HFF-Myc (cell line): ENCODE measurements at regions not wholly inside any gene's neighbourhood (a gene's known extent, or its start where the extent isn't known, plus 50 kb on each side); places are given as distances from the start of the nearest gene placed in this dataset.

Experiments
- DNase-seq: peaks from one replicate; pipeline ENCODE4 v3.0.0-alpha.2; 2011; ENCODE audit warnings: low read depth; ENCODE audit errors: extremely low read depth
- H3K4me3 ChIP-seq: replicated peaks from 2 replicates; pipeline ENCODE4 v1.5.1; 2011; ENCODE audit warnings: low read depth, mild to moderate bottlenecking, control low read depth, low read length
- TF ChIP-seq, protein P1 (sequence below): IDR thresholded peaks from 2 replicates; pipeline ENCODE4 v1.5.1; 2012; ENCODE audit warnings: mild to moderate bottlenecking, low read depth, low read length, control low read depth; ENCODE audit errors: missing control alignments

DNA sequence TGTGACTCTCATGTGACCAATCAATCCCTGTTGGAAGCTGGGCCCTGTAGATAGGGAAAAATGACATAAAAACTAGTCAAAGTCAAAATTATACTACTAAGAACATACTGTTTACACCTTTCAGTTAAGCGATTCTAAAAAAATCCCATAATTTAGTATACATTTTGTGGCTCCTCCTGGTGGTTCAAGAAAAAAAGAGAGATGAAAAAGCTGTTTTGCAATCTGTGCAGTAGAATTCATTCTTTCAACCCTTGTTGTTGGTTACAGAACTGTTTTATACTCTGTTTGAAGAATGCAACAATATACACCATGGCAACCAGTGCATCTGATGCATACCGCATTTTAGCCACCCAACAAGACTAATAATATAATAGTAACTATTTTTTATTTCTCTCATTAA, 66.8 kb upstream of the ANK2 start:
- no peak overlapping the region for H3K4me3 ChIP-seq
- no peak for DNase-seq
- TF ChIP-seq, protein P1, sequence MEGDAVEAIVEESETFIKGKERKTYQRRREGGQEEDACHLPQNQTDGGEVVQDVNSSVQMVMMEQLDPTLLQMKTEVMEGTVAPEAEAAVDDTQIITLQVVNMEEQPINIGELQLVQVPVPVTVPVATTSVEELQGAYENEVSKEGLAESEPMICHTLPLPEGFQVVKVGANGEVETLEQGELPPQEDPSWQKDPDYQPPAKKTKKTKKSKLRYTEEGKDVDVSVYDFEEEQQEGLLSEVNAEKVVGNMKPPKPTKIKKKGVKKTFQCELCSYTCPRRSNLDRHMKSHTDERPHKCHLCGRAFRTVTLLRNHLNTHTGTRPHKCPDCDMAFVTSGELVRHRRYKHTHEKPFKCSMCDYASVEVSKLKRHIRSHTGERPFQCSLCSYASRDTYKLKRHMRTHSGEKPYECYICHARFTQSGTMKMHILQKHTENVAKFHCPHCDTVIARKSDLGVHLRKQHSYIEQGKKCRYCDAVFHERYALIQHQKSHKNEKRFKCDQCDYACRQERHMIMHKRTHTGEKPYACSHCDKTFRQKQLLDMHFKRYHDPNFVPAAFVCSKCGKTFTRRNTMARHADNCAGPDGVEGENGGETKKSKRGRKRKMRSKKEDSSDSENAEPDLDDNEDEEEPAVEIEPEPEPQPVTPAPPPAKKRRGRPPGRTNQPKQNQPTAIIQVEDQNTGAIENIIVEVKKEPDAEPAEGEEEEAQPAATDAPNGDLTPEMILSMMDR = peak; percentile 2

DNA sequence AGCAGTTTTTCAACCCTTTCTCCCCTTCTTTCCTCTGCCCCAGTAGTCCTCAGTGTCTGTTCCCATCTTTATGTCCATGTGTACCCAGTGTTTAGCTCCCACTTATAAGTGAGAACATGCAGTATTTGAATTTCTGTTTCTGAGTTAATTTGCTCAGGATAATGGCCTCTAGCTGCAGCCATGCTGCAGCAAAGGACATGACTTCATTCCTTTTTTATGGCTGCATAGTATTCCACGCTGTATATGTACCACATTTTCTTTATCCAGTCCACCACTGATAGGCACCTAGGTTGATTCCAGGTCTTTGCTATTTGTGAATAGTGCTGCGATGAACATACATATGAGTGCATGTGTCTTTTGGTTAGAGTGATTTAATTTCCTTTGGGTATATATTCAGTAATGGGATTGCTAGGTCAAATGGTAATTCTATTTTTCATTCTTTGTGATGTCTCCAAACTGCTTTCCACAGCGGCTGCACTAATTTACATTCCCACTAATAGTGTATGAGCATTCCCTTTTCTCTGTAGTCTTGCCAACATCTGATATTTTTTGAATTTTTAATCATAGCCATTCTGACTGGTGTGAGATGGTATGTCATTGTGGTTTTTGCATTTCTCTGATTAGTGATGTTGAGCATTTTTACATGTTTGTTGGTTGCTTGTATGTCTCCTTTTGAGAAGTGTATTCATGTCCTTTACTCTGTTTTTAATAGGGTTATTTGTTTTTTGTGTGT, 54.6 kb upstream of the ANK2 start:
- TF ChIP-seq, protein P1 = no peak
- no peak overlapping the region for H3K4me3 ChIP-seq
- no peak for DNase-seq
